Lower lobe of right lung (tissue), 2 donors: ENCODE measurements at regions not wholly inside any gene's neighbourhood (a gene's known extent, or its start where the extent isn't known, plus 50 kb on each side); places are given as distances from the start of the nearest gene placed in this dataset.
"Not testable (repeated sequence)": the region's sequence is repeated elsewhere in the genome, so short reads cannot be mapped to it uniquely, and the experiment has no call there.

Source experiments
- ATAC-seq, 2 donors: fragments of 200-7000 bp; cut with Tn5 transposase; one replicate each; pipeline ENCODE4 v1.9.1; 2020 to 2022; ENCODE audit warnings: mild to moderate bottlenecking in 2 of 2, moderate library complexity in 2 of 2
- DNase-seq: peaks from one replicate; pipeline ENCODE4 v3.0.0-alpha.2; 2020
- H3K27ac ChIP-seq: fragments of 200-600 bp; one replicate; pipeline ENCODE4 v1.8.0; 2022
- H3K27me3 ChIP-seq: fragments of 200-600 bp; one replicate; pipeline ENCODE4 v1.8.0; 2022; ENCODE audit warnings: low read depth
- H3K36me3 ChIP-seq: fragments of 200-600 bp; one replicate; pipeline ENCODE4 v1.8.0; 2022; ENCODE audit warnings: mild to moderate bottlenecking
- H3K4me1 ChIP-seq: fragments of 200-600 bp; one replicate; pipeline ENCODE4 v1.8.0; 2022
- H3K4me3 ChIP-seq: fragments of 200-600 bp; one replicate; pipeline ENCODE4 v1.8.0; 2022; ENCODE audit warnings: mild to moderate bottlenecking
- H3K9me3 ChIP-seq: fragments of 200-600 bp; one replicate; pipeline ENCODE4 v1.8.0; 2022
- intact Hi-C: fragments of 100-400 bp; cut with DNase I; formaldehyde crosslinking; loops from one replicate; pipeline ENCODE4 v1.11.0; 2022
- TF ChIP-seq, protein P1 (sequence below): fragments of 200-600 bp; IDR thresholded peaks from one replicate; pipeline ENCODE4 v1.8.0; 2022; ENCODE audit warnings: antibody characterized with exemption, mild to moderate bottlenecking
- donor health status: DM: no; HTN: yes; CAD: no; lungs with severe emphysema.

DNA sequence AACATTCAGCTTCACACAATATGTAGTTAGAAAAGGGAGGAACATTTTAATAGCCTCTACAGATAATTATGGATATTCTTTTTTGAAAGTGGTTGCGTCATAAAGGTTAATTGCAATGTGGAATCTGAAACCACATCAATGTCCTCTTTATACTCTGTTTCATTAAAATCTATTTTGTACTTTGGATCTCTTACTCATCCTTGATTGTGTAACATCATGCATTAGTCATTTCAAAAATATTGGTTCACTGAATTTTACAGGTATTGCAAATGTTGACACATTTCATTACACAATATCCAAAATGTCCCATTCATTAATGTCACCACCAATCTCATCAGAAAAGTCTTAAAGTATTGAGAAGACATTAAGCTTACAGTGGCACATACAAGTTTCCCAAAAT, 62.7 kb upstream of the USP9X start:
- H3K27ac ChIP-seq: no peak overlapping the region
- TF ChIP-seq, protein P1, sequence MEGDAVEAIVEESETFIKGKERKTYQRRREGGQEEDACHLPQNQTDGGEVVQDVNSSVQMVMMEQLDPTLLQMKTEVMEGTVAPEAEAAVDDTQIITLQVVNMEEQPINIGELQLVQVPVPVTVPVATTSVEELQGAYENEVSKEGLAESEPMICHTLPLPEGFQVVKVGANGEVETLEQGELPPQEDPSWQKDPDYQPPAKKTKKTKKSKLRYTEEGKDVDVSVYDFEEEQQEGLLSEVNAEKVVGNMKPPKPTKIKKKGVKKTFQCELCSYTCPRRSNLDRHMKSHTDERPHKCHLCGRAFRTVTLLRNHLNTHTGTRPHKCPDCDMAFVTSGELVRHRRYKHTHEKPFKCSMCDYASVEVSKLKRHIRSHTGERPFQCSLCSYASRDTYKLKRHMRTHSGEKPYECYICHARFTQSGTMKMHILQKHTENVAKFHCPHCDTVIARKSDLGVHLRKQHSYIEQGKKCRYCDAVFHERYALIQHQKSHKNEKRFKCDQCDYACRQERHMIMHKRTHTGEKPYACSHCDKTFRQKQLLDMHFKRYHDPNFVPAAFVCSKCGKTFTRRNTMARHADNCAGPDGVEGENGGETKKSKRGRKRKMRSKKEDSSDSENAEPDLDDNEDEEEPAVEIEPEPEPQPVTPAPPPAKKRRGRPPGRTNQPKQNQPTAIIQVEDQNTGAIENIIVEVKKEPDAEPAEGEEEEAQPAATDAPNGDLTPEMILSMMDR: no peak
- no peaks in the 10 kb centered on the region for H3K36me3 ChIP-seq
- H3K4me3 ChIP-seq: no peak overlapping the region
- H3K27me3 ChIP-seq: no peaks in the 10 kb centered on the region
- no peaks in the 10 kb centered on the region for H3K4me1 ChIP-seq
- no peaks in the 10 kb centered on the region for H3K9me3 ChIP-seq
- intact Hi-C loops: no loop called here
- ATAC-seq (no peak), DNase-seq (no peak)

DNA sequence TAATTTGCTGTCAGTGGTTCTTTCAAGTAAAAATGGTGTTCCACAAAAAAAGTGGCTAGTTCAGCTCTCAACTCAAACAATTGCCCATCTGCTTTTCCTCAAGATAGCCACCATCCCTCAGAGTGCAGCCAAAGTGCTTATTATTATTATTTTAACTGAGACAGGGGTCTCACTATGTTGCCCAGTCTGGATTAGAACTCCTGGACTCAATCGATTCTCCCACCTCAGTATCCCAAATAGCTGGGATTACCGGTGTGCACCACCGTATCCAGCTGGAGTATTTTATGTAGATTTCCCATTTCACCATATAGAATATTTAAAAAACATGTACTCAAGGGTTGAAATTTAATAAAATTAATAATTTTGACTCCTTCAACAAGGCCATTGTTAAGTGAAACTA, 62.1 kb upstream of the USP9X start:
- intact Hi-C loops: no loop called here
- TF ChIP-seq, protein P1: no peak
- Histone ChIP-seq H3K4me1 (no peaks in the 10 kb centered on the region), H3K27me3 (no peaks in the 10 kb centered on the region), H3K36me3 (no peaks in the 10 kb centered on the region), H3K9me3 (no peaks in the 10 kb centered on the region), H3K4me3 (no peak overlapping the region), H3K27ac (no peak overlapping the region)
- ATAC-seq (no peak), DNase-seq (no peak)

DNA sequence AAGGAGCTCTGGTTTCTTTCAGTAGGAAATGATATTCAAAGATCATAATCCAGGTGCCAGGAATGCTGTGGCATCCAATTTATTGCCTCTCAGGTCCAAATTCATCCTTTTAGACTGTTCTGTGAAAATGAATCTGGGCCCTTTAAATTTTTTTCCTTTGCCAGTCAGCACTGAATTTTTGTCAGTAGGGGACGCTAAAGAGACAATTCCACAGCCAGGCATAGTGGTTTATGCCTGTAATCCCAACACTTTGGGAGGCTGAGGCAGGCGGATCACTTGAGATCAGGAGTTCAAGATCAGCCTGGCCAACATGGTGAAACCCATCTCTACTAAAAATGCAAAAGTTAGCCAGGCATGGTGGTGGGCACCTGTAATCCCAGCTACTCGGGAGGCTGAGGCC, 60.9 kb upstream of the USP9X start:
- H3K27ac ChIP-seq, H3K4me3 ChIP-seq, H3K36me3 ChIP-seq, H3K27me3 ChIP-seq, DNase-seq, ATAC-seq, intact Hi-C loops, H3K9me3 ChIP-seq, H3K4me1 ChIP-seq: not testable (repeated sequence)

DNA sequence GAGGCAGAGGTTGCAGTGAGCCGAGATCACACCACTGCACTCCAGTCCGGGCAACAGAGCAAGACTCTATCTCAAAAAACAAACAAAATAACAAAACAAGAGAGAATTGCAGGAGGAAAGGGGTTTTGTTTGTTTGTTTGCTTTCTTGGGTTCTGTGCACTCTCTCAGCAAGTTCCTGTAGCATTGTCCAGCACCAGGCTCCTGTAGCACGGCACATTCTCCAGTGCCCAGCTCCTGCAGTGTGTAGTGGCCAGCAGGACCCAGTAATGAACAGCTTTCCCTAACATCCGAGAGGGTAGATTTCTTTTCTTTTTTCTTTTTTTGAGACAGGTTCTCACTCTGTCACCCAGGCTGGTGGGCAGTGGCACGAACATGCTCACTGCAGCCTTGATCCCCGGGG, 60.5 kb upstream of the USP9X start:
- intact Hi-C loops: no loop called here
- ATAC-seq (no peak), DNase-seq (no peak)
- no peak overlapping the region for H3K27ac ChIP-seq
- H3K4me1 ChIP-seq: no peaks in the 10 kb centered on the region
- H3K27me3 ChIP-seq: no peaks in the 10 kb centered on the region
- TF ChIP-seq, protein P1: no peak
- no peaks in the 10 kb centered on the region for H3K36me3 ChIP-seq
- H3K4me3 ChIP-seq: no peak overlapping the region
- H3K9me3 ChIP-seq: no peaks in the 10 kb centered on the region

DNA sequence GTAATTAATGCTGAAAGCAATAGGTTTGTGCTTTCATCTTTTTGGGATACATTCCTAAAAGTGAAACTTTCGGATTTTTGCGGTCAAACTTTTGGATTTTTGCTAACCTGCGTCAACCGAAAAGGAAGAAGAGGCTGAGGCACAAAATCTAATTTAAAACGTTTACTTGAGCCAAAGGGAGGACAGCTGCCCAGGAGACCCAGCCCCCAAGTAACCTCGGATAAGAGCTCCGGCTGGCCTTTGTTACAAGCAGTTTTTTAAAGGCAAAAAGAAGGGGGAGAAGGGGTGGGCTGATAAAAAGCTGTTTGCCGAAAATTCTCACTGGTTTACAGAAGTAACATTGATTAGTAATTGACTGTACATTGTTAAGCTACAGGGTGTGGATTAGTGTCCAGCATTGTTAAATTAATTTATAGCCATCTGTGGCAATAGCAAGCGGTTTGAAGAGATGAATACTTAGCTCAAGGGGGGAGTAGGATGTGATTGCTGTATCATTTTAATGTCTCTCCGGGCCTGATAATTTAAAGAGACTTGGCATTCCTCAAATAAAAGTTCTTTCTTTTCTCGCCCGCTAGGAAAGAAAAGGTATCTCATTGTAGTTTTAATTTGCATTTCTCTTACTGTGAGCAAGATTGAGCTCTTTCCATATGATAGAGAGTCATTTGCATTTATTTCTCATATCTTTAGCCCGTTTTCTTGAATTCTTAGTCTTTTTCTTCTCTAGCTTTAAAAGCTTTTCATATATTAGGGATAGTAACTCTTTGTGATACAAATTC, 59.1 kb upstream of the USP9X start:
- ATAC-seq (no peak), DNase-seq (no peak)
- H3K4me1 ChIP-seq: no peaks in the 10 kb centered on the region

GRCh38 chrX:41026702-41027078, 58.6 kb upstream of the USP9X start:
- intact Hi-C loops: no loop called here
- H3K4me3 ChIP-seq: no peak overlapping the region
- ATAC-seq (no peak), DNase-seq (no peak)
- no peaks in the 10 kb centered on the region for H3K9me3 ChIP-seq
- no peaks in the 10 kb centered on the region for H3K36me3 ChIP-seq
- H3K27me3 ChIP-seq: no peaks in the 10 kb centered on the region
- no peaks in the 10 kb centered on the region for H3K4me1 ChIP-seq
- TF ChIP-seq, protein P1: no peak
- no peak overlapping the region for H3K27ac ChIP-seq

More for the DNA sequence above, 59.1 kb upstream of the USP9X start:
- Histone ChIP-seq H3K27me3 (no peaks in the 10 kb centered on the region), H3K27ac (no peak overlapping the region), H3K4me3 (no peak overlapping the region), H3K9me3 (no peaks in the 10 kb centered on the region), H3K36me3 (no peaks in the 10 kb centered on the region)
- TF ChIP-seq, protein P1: no peak
- intact Hi-C loops: no loop called here
